HG03175 (cell line): ENCODE measurements at regions not wholly inside any gene's neighbourhood (a gene's known extent, or its start where the extent isn't known, plus 50 kb on each side); places are given as distances from the start of the nearest gene placed in this dataset.

ENCODE experiments used
- ATAC-seq: cut with Tn5 transposase; IDR thresholded peaks from one replicate; pipeline ENCODE4 v1.9.1; 2021; ENCODE audit warnings: mild to moderate bottlenecking, moderate library complexity; ENCODE audit not compliant: unreplicated experiment

- ATAC-seq = peak; percentile 78
Measured at GRCh38 chr7:97601931-97602457, 129.9 kb upstream of the TAC1 start.

GRCh38 chr7:97620495-97620894 is 111.4 kb upstream of the TAC1 start:
- ATAC-seq = no peak

GRCh38 chr7:97623333-97623732 is 108.6 kb upstream of the TAC1 start:
- ATAC-seq = peak; percentile 99

GRCh38 chr7:97630116-97630515 is 101.8 kb upstream of the TAC1 start:
- ATAC-seq = no peak

GRCh38 chr7:97635622-97636021 is 96.3 kb upstream of the TAC1 start:
- no peak for ATAC-seq

GRCh38 chr7:97639036-97639435 is 92.8 kb upstream of the TAC1 start:
- no peak for ATAC-seq

- no peak for ATAC-seq
Measured at GRCh38 chr7:97659363-97660045, 72.4 kb upstream of the TAC1 start.

GRCh38 chr7:97667359-97667758 is 64.5 kb upstream of the TAC1 start:
- no peak for ATAC-seq

GRCh38 chr7:97671571-97671970 is 60.3 kb upstream of the TAC1 start:
- no peak for ATAC-seq

- no peak for ATAC-seq
Measured at GRCh38 chr7:97680622-97681021, 51.3 kb upstream of the TAC1 start.
